Inferior parietal cortex (tissue), 1 donor: ENCODE measurements at regions not wholly inside any gene's neighbourhood (a gene's known extent, or its start where the extent isn't known, plus 50 kb on each side); places are given as distances from the start of the nearest gene placed in this dataset.
"Not testable (repeated sequence)": the region's sequence is repeated elsewhere in the genome, so short reads cannot be mapped to it uniquely, and the experiment has no call there.

Experiments
- DNase-seq: peaks from one replicate; pipeline ENCODE4 v3.0.0-alpha.2; 2016; ENCODE audit errors: extremely low spot score

DNA sequence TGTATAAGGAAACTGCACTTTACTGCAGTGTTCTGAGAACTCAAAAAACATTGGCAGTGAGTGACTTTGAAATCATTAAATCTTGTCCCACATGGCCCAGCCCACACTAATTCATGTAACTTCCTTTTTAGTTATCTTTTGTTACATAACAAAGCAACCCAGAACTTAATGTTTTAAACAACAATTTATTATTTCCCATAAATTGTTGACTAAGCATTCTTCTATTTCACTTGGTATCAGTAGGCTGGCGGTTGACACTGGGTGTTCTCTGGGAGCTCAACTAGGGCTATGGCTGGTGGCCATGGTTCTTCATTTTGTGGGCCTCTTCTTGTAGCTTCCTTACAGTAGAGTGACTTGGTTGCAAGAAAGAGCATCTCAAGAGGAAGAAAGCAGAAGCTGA, 278.4 kb downstream of the RASEF start:
- DNase-seq = no peak

GRCh38 chr9:82789155-82789824, 273.7 kb downstream of the RASEF start:
- DNase-seq = no peak

- no peak for DNase-seq
Observed at GRCh38 chr9:82790875-82791274, 272.1 kb downstream of the RASEF start.

DNA sequence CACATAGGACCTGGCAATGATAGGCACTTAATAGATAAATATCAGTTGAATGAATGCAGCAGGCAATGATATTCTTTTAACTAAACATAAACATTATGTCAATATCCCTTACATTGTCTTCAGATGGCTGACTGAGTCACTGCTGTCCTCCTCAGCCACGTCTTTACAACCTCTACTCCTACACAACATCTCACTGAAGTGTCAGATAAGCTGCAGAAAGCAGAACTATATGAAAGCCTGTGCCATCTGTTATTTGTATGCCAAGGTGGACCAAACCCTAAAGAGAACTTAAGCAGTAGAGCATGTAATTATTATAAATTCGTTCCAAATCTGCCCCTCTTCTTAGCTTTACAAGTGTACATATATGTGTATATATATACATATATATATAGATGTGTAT, 271.2 kb downstream of the RASEF start:
- DNase-seq = no peak

- DNase-seq = no peak
Observed at GRCh38 chr9:82797534-82797933, 265.4 kb downstream of the RASEF start.

- DNase-seq = no peak
Observed at GRCh38 chr9:82799286-82799685, 263.7 kb downstream of the RASEF start.

- DNase-seq = no peak
Observed at GRCh38 chr9:82805027-82805426, 257.9 kb downstream of the RASEF start.

- no peak for DNase-seq
Observed at GRCh38 chr9:82808478-82808877, 254.5 kb downstream of the RASEF start.

GRCh38 chr9:82810915-82811314, 252.0 kb downstream of the RASEF start:
- DNase-seq = no peak

DNA sequence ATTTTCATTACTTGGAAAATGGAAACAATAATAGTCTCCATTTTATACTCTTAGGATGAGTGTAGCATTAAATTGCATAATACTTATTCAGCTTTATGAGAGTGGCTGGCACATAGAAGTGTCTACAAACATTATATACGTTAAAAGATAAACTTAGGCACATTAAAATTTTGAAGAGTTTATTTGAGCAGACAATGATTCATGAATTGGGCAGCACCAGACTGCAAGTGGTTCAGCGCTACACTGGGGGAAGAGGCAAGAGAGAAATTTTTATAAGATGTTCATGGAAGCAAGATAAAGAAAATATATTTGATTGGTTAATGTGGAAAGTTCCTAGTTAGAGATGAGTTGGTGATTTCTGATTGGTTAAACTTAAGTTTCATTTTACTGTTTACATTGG, 243.7 kb downstream of the RASEF start:
- DNase-seq = no peak

DNA sequence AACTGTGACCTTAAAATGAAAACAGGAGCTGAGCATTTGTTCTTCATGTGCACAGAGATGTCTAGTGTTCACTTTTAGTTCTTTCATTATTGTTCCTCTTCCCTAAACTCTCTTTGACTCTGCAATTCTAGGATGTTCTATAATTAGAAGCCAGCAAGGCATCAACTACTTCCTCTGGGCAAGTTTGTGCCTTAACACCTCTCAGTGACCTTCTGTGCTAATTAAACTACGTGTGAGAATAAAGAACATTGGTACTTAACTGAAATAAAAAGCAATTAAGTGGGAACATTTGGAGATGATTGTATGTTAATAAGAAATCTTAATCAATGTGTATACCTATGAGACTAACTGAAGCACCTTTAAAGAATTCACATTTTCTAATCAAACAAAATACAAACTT, 242.8 kb downstream of the RASEF start:
- DNase-seq = no peak

- DNase-seq = no peak
Observed at GRCh38 chr9:82829818-82830217, 233.1 kb downstream of the RASEF start.

- no peak for DNase-seq
Observed at GRCh38 chr9:82865524-82865923, 197.4 kb downstream of the RASEF start.

DNA sequence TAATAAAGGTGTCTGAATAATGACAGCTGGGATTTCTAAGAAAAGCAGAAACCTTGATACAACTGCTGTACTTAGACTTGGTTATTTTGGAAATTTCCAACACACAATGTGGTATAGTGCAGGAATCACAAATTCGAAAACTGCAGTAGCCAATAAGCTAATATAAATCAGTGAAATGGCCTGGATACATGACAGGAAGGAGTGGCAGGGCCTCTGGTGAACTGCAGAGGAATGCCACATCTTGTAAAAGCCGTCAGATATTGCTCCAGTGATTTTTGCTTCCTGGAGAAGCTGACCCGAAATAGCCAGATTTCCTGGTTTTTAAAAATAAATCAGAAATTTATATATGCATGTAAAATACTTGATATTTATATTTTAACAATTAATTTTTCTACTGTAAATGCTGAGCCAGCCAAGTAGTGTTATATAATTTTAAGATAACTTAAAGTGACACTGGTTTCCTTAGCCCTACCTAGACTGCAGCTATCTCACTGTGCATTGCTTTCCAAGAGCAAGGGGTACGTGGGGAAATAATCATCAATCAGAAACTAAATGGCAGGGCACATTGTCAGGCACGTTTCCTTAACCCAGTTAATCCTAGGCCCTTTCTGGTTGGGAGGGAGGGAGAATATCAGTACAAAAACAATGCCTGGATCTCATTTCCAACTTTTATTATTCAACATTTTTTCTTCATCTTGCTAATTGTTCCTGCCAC, 182.4 kb downstream of the RASEF start:
- DNase-seq = no peak

GRCh38 chr9:82882138-82882537, 180.8 kb downstream of the RASEF start:
- no peak for DNase-seq

- DNase-seq = no peak
Observed at GRCh38 chr9:82882748-82883147, 180.2 kb downstream of the RASEF start.

GRCh38 chr9:82883436-82883835, 179.5 kb downstream of the RASEF start:
- no peak for DNase-seq

DNA sequence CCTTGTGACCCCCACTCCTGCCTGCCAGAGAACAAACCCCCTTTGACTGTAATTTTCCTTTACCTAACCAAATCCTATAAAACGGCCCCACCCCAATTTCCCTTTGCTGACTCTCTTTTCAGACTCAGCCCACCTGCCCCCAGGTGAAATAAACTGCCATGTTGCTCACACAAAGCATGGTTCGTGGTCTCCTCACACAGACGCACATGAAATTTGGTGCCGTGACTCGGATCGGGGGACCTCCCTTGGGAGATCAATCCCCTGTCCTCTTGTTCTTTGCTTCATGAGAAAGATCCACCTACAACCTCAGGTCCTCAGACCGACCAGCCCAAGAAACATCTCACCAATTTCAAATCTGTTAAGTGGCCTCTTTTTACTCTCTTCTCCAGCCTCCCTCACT, 179.0 kb downstream of the RASEF start:
- not testable (repeated sequence) for DNase-seq

- DNase-seq = no peak
Observed at GRCh38 chr9:82890401-82890800, 172.5 kb downstream of the RASEF start.

- DNase-seq = no peak
Observed at GRCh38 chr9:82890865-82891264, 172.1 kb downstream of the RASEF start.

DNA sequence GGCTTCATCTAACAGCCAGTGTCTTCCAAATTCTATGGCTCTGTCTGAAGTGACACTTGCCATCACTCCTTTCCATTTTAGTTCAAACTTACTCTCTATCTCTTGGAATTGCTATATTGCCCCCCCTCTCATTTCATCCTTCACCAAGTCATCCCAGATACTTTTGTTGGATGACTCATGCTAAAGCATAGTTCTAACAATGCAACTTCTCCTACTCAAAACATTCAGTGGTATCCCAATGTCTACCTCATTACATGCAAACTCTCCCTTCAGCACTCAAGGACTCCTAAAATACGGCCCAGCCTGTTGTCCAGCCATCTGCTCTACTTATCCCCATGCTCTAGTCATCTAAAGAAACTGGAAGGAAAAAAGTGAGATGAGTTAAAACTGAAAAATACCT, 171.6 kb downstream of the RASEF start:
- no peak for DNase-seq

DNA sequence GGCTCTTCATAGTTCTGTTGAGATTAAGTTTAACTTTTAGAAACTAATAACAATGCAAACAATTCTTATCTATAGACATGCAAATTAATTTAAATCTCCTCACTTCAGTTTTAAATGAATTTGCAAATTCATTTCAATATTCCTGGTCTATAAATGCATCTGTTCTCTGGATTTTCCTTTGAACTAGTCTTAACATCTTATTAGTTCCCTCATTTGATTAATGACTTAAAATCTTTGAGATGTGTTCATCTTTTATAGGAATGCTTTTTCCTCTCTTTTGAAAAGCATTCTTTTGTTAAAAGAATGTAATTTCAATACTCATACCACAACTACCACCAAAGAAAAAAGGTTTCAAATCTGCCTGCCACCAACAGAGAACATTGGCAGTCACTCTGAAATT, 169.4 kb downstream of the RASEF start:
- no peak for DNase-seq

DNA sequence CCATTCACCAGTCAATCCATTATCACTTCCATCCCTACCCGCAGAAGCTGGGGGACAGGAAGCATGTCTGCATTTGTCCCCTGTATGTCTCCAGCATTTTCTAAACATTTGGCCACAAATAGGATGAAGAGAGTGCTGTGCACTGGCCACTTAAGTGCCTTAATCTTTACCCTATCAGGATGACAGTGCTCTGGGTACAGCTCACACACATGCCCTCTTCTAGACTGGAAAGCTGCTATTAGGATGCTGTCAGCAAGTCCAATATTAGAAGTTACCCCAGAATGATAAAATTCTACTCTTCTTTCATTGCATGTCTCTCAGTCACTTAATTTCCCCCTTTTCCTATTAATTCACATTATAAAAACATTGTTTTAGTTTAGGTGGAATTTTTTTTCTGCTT, 168.4 kb downstream of the RASEF start:
- DNase-seq = no peak
